ENCODE measurements at regions not wholly inside any gene's neighbourhood (a gene's known extent, or its start where the extent isn't known, plus 50 kb on each side); places are given as distances from the start of the nearest gene placed in this dataset.

DNA sequence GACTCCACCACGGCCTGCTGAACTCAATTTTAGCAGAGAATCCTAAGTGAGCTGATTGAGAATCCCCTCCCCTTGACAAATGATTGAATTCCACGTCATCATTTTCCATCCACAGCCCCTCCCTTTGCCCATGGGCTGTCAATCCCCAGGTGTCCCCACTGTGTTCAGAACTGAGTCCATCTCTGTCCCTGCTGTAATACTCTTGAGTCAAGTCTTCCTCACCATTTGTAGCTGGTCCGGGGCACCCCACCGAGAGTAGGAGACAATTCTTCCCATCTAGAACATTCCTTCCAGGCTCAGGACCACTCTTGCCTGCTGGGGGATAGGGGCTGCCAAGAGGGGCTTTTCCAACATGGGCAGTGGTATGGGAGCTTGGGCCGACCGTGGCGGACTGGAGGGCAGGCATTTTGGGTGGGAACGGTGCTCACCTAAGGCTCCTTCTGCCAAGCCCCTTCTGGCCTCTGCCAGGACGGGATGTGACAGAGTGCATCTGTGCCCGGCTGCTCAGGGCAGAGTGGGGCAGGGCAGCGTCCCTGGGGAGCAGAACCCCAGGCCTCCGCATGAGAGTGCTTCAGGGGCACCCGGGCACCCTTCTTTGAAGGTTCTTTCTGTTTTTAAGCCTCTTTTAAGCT lies 218.1 kb upstream of the RTL1 start:
- no peak overlapping the region for H3K9ac ChIP-seq (ENCODE audit: insufficient read length)
- TF ChIP-seq POLR2AphosphoS5 (IDR thresholded peaks at IDR 0.05; ENCODE audit: borderline replicate concordance, low read depth, low read length) (no peak), FOXP2 (optimal IDR thresholded peaks at IDR 0.05; ENCODE audit: control extremely low read depth, extremely low read length, insufficient read depth) (no peak), EZH2 (IDR thresholded peaks at IDR 0.05) (no peak)

DNA sequence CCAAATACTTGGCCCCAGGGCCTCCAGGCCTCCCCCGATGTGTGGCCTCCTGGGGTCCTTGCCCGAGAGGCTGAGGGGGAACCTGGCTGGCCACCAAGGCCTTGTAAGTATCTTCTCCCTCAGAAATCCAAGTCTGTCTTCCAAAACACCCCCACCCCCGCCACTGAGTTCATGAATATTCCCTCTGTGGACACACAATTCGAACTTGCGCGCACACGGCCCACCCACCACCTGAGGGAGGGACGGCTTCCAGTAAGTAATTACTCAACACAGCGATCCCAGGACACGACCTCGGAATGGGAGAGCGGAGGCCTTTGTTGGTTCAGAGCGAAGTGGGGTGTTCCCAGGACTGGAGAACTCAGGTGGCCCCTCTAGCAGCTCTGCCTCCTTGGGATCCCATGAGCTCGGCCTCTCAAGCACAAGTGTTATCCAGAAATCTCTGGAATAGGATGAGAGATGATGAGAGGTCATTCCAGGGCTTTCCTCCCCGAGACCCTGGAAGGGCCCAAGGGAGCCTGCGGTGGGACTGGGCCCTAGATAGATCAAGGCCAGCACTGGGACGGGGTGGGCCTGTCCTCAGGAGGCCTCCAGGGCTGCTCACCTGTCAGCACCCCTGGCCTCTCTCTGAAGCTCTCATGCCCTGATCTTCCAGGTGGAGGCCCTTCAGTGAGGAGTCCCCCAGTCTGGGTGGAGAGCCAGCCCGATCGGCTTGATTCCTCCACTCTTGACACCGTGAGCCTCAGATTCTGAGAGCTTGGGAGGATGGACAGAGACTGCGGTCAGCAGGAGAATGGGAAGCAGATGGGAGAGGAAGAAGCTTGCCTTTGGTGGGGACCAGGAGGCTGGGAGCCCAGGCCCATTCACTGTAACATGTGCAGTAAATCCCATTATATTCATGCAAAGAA lies 219.0 kb upstream of the RTL1 start:
- Histone ChIP-seq H3K9ac (ENCODE audit: insufficient read length) (no peak overlapping the region), H3K27ac (no peak overlapping the region), H3K36me3 (ENCODE audit: insufficient read depth, low read length) (no peaks in the 10 kb centered on the region), H3K4me3 (no peak overlapping the region), H3K9me3 (ENCODE audit: low read depth, low read length) (no peaks in the 10 kb centered on the region)
- no peak for DNase-seq (ENCODE audit: low read depth, low spot score)
- TF ChIP-seq EZH2 (IDR thresholded peaks at IDR 0.05) (no peak), POLR2AphosphoS5 (IDR thresholded peaks at IDR 0.05; ENCODE audit: borderline replicate concordance, low read depth, low read length) (no peak), FOXP2 (optimal IDR thresholded peaks at IDR 0.05; ENCODE audit: control extremely low read depth, extremely low read length, insufficient read depth) (no peak)

More for the DNA sequence above, 218.1 kb upstream of the RTL1 start:
- no peak overlapping the region for H3K27ac ChIP-seq
- H3K9me3 ChIP-seq (ENCODE audit: low read depth, low read length) = no peaks in the 10 kb centered on the region
- DNase-seq (ENCODE audit: low read depth, low spot score) = no peak
- H3K4me3 ChIP-seq = no peak overlapping the region
- H3K36me3 ChIP-seq (ENCODE audit: insufficient read depth, low read length) = no peaks in the 10 kb centered on the region

DNA sequence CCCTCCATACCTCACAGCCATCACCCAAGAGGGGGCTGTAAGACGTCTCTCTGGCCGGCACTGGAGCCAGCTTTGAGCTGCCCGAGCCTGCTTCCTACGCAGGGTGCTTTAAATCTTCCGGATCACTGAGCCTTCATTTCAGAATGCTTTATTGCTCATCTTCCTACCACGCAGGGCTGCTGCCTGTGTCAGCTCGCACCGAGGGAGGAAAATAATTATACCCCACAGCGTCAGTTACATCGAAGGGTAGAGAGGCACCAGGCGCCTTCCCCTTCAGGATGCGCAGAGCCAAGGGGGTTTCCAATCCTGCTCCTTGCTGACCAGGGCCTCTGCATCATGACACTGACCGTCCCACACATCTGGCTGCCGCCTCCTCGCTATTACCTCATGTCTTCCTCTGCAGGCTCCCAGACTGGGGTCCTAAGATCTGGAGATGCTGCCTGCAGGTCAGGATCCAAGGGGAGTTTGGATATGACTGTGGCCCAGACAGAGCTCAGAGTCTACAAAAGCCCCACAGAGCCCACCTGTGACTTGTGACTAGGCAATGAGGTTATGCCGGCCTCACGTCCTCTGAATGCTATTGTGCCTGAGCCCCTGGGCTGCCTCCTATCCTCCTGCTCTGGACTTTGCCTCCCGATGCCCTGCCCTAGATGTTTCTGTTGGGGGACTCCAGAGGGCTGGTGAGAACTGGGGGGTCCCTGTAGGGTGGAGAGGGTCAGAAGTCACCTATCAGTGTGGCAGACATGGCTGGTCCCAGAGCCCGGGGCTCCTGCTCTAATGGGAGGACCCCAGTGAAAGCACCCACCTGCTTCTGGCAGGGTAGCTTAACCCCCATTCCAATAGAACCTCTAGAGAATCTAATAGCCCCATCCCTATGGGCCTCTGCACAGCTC lies 220.3 kb upstream of the RTL1 start:
- Histone ChIP-seq H3K27ac (no peak overlapping the region), H3K4me3 (no peak overlapping the region), H3K9ac (ENCODE audit: insufficient read length) (no peak overlapping the region), H3K9me3 (ENCODE audit: low read depth, low read length) (no peaks in the 10 kb centered on the region), H3K36me3 (ENCODE audit: insufficient read depth, low read length) (no peaks in the 10 kb centered on the region)
- no peak for DNase-seq (ENCODE audit: low read depth, low spot score)
- TF ChIP-seq POLR2AphosphoS5 (IDR thresholded peaks at IDR 0.05; ENCODE audit: borderline replicate concordance, low read depth, low read length) = no peak
- no peak for TF ChIP-seq FOXP2 (optimal IDR thresholded peaks at IDR 0.05; ENCODE audit: control extremely low read depth, extremely low read length, insufficient read depth)
- no peak for TF ChIP-seq EZH2 (IDR thresholded peaks at IDR 0.05)

DNA sequence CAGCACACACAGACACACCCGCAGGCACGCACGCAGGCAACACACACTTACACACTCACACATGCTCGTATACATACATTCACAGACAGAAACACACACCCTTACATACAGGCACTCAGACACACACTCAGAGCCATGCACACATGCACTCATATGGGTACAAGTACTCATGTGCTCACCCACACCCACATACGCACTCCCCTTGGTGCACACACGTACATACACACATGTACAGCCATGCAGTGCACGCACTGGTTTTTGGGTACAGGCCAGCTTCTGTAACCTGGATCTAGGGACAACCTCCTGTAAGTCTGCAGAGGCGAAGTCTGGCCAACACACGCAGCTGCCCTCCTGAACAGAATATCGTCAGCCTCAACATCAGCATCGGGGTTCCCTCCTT lies 221.3 kb upstream of the RTL1 start:
- DNase-seq (ENCODE audit: low read depth, low spot score) = no peak
- Histone ChIP-seq H3K27ac (no peak overlapping the region), H3K4me3 (no peak overlapping the region), H3K9me3 (ENCODE audit: low read depth, low read length) (no peaks in the 10 kb centered on the region), H3K9ac (ENCODE audit: insufficient read length) (no peak overlapping the region), H3K36me3 (ENCODE audit: insufficient read depth, low read length) (no peaks in the 10 kb centered on the region)
- TF ChIP-seq EZH2 (IDR thresholded peaks at IDR 0.05) = no peak

DNA sequence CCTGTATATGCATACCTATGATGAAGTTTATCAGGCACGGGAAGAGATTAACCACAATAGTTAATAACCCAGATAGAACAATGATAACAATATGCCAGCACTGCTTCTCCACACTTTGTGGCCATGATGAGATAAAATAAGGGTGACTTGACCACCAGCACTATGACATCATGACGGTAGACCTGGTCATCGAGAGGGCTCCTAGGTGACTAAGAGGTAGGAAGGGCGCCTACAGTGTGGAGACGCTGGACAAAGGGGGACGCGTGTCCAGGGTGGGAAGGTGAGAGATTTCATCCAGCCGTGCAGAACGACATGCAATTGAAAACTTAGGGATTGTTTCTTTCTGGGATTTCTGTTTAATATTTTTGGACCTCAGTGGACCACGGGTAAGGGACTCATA lies 221.8 kb upstream of the RTL1 start:
- no peak overlapping the region for H3K27ac ChIP-seq

DNA sequence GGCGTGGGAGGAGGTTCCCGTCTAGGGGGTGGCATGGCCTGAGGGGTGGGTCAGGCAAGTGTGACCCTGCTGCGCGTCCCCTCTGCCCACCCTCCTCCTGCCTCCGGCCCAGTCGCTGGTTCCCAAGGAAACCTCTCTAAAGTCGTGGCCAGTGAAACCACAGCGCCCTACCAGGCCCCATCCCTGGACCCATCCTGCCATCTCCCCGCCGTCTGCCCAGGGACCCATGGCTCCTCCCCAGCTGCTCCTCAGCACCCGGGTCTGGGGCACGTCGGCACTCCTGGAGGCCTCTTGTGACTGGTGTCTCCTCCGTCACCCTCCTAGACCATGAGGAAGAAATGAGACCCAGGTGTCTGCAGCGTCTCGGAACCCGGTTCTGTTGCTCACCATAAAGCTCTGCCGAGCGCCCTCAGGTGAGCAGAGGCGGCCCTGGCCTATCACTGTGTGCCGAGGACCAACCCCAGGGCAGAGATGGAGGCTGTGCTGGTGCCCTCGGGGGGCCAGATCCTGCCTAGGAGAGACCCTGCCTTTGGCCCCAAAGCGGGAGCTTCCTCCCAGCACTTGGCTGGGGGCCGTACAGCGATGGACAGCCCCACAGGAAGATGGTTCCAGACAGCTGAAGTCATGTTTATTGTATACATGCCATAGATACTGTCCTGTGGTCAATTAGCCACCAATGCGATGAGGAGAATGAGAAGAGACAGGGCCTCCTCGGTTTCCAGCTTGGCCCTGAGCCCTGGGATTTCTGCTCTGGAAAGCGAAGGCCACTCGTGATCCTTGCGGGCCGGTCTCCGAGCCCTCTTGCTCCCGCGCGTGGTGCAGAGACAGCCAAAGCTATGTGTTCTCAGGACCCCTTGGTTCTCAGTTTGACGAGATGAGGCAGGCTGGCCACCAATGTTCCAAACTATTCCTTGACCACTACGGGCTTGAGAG lies 222.5 kb upstream of the RTL1 start:
- no peak overlapping the region for H3K27ac ChIP-seq
- DNase-seq (ENCODE audit: low read depth, low spot score) = no peak
- no peaks in the 10 kb centered on the region for H3K36me3 ChIP-seq (ENCODE audit: insufficient read depth, low read length)
- no peaks in the 10 kb centered on the region for H3K9me3 ChIP-seq (ENCODE audit: low read depth, low read length)
- no peak overlapping the region for H3K4me3 ChIP-seq
- TF ChIP-seq FOXP2 (optimal IDR thresholded peaks at IDR 0.05; ENCODE audit: control extremely low read depth, extremely low read length, insufficient read depth) (no peak), POLR2AphosphoS5 (IDR thresholded peaks at IDR 0.05; ENCODE audit: borderline replicate concordance, low read depth, low read length) (no peak), EZH2 (IDR thresholded peaks at IDR 0.05) (no peak)
- no peak overlapping the region for H3K9ac ChIP-seq (ENCODE audit: insufficient read length)

More for the DNA sequence above, 221.8 kb upstream of the RTL1 start:
- no peak overlapping the region for H3K4me3 ChIP-seq
- no peak for DNase-seq (ENCODE audit: low read depth, low spot score)
- H3K36me3 ChIP-seq (ENCODE audit: insufficient read depth, low read length) = no peaks in the 10 kb centered on the region
- TF ChIP-seq EZH2 (IDR thresholded peaks at IDR 0.05) (no peak), FOXP2 (optimal IDR thresholded peaks at IDR 0.05; ENCODE audit: control extremely low read depth, extremely low read length, insufficient read depth) (no peak), POLR2AphosphoS5 (IDR thresholded peaks at IDR 0.05; ENCODE audit: borderline replicate concordance, low read depth, low read length) (no peak)
- H3K9ac ChIP-seq (ENCODE audit: insufficient read length) = no peak overlapping the region
- H3K9me3 ChIP-seq (ENCODE audit: low read depth, low read length) = no peaks in the 10 kb centered on the region

DNA sequence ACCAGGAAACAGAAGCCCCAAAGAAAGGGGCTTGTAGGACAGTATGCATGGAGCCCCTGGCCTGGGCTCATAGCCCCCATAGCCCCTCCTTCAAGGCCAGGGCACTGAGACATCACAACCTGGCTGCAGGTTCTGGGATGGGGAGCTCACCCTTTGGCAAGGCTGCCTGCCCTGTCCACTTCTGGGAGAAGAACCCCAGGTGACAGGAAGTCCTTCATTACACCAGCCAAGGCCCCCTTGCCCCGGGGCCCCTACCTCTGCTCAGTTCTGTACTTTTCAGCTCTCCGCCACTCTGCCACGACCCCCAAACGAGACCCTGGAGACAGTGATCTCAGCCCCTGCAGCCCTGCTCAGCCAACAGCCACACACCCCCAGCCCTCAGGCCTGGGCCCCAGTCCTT lies 223.2 kb upstream of the RTL1 start:
- Histone ChIP-seq H3K36me3 (ENCODE audit: insufficient read depth, low read length) (no peaks in the 10 kb centered on the region), H3K9ac (ENCODE audit: insufficient read length) (no peak overlapping the region), H3K9me3 (ENCODE audit: low read depth, low read length) (no peaks in the 10 kb centered on the region), H3K27ac (no peak overlapping the region), H3K4me3 (no peak overlapping the region)
- DNase-seq (ENCODE audit: low read depth, low spot score) = no peak
- no peak for TF ChIP-seq EZH2 (IDR thresholded peaks at IDR 0.05)
- TF ChIP-seq POLR2AphosphoS5 (IDR thresholded peaks at IDR 0.05; ENCODE audit: borderline replicate concordance, low read depth, low read length) = no peak
- no peak for TF ChIP-seq FOXP2 (optimal IDR thresholded peaks at IDR 0.05; ENCODE audit: control extremely low read depth, extremely low read length, insufficient read depth)

Data from SK-N-MC (cell line).